Kidney epithelial cell (primary cell): ENCODE measurements at regions not wholly inside any gene's neighbourhood (a gene's known extent, or its start where the extent isn't known, plus 50 kb on each side); places are given as distances from the start of the nearest gene placed in this dataset.
"Not testable (repeated sequence)": the region's sequence is repeated elsewhere in the genome, so short reads cannot be mapped to it uniquely, and the experiment has no call there.

ENCODE experiments used
- DNase-seq: peaks from one replicate; pipeline ENCODE4 v3.0.0-alpha.2; 2010; ENCODE audit warnings: low read depth
- H3K27me3 ChIP-seq: 2 replicates; pipeline ENCODE4 v1.6.0; 2011; ENCODE audit warnings: low read length; ENCODE audit not compliant: control insufficient read depth, insufficient read depth
- H3K36me3 ChIP-seq: 2 replicates; pipeline ENCODE4 v1.5.1; 2011; ENCODE audit warnings: low read length; ENCODE audit not compliant: control insufficient read depth, insufficient read depth
- H3K4me3 ChIP-seq: 2 replicates; pipeline ENCODE4 v1.5.1; 2011; ENCODE audit warnings: low read depth, mild to moderate bottlenecking, control low read depth, low read length
- TF ChIP-seq, protein P1 (sequence below): IDR thresholded peaks from 2 replicates; pipeline ENCODE4 v1.5.1; 2011; ENCODE audit warnings: mild to moderate bottlenecking, moderate library complexity, low read length, control low read depth, inconsistent platforms; ENCODE audit not compliant: insufficient read depth, poor library complexity, severe bottlenecking

DNA sequence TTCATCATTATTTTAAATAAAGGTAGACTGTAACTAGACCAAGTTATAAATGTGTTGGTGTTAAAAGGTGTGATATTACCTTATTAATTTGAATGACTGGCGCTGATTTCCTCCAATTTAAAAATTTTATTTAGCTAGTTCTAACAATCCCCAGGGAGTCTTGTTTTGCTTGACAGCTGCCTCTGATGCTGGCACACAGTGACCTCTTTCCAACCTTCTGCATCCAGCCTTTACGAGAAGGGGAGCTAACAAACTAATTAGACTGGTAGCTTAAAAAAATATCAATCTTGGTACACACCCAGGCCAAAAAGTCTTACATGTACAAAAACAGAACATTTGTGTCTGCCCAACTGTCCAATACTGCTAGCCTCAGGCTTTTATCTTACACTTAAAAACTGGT lies 51.8 kb upstream of the ENPEP start:
- H3K4me3 ChIP-seq: no peak overlapping the region
- TF ChIP-seq, protein P1, sequence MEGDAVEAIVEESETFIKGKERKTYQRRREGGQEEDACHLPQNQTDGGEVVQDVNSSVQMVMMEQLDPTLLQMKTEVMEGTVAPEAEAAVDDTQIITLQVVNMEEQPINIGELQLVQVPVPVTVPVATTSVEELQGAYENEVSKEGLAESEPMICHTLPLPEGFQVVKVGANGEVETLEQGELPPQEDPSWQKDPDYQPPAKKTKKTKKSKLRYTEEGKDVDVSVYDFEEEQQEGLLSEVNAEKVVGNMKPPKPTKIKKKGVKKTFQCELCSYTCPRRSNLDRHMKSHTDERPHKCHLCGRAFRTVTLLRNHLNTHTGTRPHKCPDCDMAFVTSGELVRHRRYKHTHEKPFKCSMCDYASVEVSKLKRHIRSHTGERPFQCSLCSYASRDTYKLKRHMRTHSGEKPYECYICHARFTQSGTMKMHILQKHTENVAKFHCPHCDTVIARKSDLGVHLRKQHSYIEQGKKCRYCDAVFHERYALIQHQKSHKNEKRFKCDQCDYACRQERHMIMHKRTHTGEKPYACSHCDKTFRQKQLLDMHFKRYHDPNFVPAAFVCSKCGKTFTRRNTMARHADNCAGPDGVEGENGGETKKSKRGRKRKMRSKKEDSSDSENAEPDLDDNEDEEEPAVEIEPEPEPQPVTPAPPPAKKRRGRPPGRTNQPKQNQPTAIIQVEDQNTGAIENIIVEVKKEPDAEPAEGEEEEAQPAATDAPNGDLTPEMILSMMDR: no peak

DNA sequence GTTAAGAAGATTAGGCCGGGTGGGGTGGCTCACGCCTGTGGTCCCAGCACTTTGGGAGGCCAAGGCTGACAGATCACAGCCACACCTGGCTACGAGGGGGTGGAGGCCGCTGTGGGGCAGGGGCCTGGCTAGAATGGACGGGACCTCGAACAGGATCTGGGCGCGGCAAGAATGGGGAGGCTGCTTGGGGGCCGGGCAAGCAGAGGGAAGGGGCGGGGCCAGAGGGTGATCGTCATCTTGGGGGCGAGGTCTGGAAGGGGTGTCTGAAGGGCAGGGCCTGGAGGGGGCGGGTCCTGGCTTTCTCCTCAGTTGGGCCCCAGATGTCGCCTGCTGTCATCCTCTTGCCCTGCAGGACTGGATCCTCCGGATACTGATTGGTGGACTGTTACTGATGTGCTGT lies 57.3 kb upstream of the ENPEP start:
- TF ChIP-seq, protein P1: no peak
- no peak overlapping the region for H3K4me3 ChIP-seq
- no peak for DNase-seq
- H3K36me3 ChIP-seq: no peaks in the 10 kb centered on the region
- no peaks in the 10 kb centered on the region for H3K27me3 ChIP-seq

More for the DNA sequence above, 51.8 kb upstream of the ENPEP start:
- H3K27me3 ChIP-seq: no peaks in the 10 kb centered on the region
- no peaks in the 10 kb centered on the region for H3K36me3 ChIP-seq
- DNase-seq: no peak

DNA sequence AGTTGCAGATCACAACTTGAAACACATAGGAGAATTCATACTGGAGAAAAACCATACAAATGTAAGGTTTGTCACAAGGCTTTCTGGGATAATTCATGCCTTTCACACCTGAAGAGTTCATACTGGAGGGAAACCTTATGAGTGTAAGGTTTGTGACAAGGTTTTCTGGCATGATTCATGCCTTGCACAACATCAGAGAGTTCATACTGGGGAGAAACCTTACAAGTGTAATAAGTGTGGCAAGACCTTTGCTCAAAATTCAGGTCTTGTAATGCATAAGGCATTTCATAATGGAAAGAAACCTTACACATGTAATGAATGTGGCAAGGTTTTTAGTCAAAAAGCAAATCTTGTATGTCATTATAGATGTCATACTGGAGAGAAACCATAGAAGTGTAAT lies 58.8 kb upstream of the ENPEP start:
- DNase-seq: no peak
- Histone ChIP-seq H3K4me3 (no peak overlapping the region), H3K27me3 (no peaks in the 10 kb centered on the region), H3K36me3 (no peaks in the 10 kb centered on the region)
- TF ChIP-seq, protein P1: no peak

DNA sequence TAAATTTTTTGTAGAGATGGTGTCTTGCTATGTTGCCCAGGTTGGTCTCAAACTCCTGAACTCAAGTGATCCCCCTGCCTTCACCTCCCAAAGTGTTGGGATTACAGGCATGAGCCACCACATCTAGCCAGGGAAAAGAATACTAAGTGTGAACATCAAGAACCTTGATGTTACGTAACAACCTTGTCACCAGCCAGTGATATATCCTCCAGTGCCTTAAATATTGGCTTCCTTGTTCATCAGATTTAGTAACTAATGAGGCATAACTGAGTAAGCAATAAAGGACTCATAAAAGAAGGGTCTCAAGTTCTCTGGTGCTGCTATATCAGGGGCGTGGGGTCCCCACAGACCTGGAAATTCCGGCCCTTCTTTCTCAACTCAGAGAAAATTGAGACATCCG lies 60.5 kb upstream of the ENPEP start:
- TF ChIP-seq, protein P1: no peak
- Histone ChIP-seq H3K36me3 (no peaks in the 10 kb centered on the region), H3K27me3 (no peaks in the 10 kb centered on the region), H3K4me3 (no peak overlapping the region)
- no peak for DNase-seq

DNA sequence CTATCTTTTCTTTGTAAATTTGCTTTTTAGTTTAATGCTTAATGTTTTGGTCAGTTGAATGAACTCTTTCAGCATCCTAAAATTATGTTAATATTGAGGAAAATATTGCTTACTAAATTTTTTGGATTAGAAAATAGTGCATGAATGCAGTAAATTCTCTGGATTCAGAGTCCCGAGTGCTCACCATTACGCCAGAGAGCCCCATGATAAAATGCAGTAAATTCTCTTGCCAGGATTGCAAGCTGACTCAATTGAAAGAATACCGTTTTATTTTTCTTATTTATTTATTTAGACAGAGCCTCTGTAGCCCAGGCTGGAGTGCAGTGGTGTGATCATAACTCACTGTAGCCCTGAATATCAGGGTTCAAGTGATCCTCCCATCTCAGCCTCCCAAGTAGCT lies 60.9 kb upstream of the ENPEP start:
- no peak for DNase-seq
- no peaks in the 10 kb centered on the region for H3K36me3 ChIP-seq
- TF ChIP-seq, protein P1: no peak
- H3K4me3 ChIP-seq: no peak overlapping the region
- no peaks in the 10 kb centered on the region for H3K27me3 ChIP-seq

DNA sequence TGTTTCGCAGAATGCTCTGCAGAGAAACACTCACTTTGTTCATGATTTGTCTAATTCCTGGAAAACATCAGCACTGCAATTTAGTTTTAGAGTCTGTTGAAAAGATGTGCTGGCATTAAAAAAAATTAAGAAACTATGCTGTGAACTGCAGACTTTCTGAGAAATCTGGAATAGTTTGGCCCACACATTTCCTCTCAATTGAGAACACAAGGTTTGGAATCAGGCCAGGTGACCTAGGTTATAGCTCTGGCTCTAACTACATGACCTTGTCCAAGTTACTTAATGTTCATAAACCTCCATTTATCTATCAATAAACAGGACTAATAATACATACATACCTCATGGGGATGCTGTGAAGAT lies 61.4 kb upstream of the ENPEP start:
- TF ChIP-seq, protein P1: no peak
- H3K4me3 ChIP-seq: no peak overlapping the region
- H3K36me3 ChIP-seq: no peaks in the 10 kb centered on the region
- DNase-seq: no peak
- no peaks in the 10 kb centered on the region for H3K27me3 ChIP-seq

DNA sequence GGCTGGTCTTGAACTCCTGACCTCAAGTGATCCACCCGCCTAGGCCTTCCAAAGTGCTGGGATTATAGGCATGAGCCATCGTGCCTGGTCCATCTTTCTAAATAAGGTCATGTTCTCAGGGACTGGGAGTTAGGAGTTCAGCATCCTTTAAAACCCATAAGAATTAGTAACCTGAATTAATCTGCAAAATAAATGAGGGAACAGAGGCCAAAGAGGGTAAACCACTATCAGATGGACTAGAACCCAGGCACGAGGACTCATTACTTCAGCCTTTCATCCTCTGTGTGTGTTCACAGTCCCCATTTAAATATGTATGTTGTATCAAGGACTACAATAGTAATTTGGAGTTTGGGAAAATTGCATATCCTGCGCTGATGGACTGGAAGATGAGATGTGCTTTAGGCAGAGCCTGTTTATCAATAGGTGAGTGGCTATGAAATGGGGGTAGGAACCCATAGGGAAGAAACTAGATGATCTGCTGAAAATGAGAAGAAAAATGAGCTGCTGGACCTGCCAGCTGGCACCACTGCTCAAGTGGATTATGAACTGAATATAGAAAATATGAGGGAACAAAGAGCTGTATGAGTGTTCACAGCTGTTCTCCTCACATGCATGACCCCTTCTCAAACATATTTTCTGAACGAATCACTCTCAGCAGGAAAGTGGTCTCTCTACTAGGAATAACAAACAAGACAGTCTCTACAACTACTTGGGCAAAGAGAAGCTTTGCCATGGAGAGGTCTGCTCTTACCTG lies 62.0 kb upstream of the ENPEP start:
- not testable (repeated sequence) for H3K27me3 ChIP-seq, H3K4me3 ChIP-seq, H3K36me3 ChIP-seq, DNase-seq
